ENCODE measurements at regions not wholly inside any gene's neighbourhood (a gene's known extent, or its start where the extent isn't known, plus 50 kb on each side); places are given as distances from the start of the nearest gene placed in this dataset.

DNA sequence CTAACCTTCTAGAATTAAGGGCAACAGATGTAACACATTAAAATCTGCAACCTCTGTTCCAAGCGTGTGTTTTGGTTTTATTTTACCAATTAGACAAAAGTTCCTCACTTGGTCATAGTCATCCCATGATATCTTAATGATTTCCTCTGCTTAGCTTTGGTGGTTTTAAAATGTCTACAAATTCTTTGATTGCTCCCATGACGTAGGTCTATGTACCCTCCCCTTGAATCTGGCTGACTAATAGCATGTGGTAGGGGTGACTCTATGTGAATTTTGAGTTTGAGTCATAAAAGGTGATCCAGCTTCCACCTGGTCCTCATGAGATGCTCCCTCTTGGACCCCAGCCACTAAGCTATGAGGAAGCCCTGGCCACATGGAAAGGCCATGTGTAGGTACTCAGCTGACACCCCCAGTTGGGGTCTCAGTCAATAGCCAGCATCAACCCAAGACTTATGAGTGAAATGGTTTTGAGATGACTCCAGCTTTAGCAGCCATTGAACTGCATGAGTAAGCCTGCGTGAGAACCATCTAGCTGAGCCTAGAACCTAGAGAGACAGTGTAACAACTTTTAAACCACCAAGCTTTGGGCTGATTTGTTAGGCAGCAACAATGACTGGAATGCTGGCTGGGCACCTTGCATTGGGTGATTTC, 247.1 kb downstream of the MSRB3 start:
- TF ChIP-seq RCOR1 (IDR thresholded peaks at IDR 0.05; ENCODE audit: low read length) (no peak), GABPA (IDR thresholded peaks at IDR 0.05; ENCODE audit: low read depth) (no peak), JUND (IDR thresholded peaks at IDR 0.05) (no peak)
- TF ChIP-seq, protein P1, sequence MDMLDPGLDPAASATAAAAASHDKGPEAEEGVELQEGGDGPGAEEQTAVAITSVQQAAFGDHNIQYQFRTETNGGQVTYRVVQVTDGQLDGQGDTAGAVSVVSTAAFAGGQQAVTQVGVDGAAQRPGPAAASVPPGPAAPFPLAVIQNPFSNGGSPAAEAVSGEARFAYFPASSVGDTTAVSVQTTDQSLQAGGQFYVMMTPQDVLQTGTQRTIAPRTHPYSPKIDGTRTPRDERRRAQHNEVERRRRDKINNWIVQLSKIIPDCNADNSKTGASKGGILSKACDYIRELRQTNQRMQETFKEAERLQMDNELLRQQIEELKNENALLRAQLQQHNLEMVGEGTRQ (IDR thresholded peaks at IDR 0.05; ENCODE audit: borderline replicate concordance, low read depth, low read length) = no peak

All from SK-N-SH (cell line).